ENCODE measurements at regions not wholly inside any gene's neighbourhood (a gene's known extent, or its start where the extent isn't known, plus 50 kb on each side); places are given as distances from the start of the nearest gene placed in this dataset.

DNA sequence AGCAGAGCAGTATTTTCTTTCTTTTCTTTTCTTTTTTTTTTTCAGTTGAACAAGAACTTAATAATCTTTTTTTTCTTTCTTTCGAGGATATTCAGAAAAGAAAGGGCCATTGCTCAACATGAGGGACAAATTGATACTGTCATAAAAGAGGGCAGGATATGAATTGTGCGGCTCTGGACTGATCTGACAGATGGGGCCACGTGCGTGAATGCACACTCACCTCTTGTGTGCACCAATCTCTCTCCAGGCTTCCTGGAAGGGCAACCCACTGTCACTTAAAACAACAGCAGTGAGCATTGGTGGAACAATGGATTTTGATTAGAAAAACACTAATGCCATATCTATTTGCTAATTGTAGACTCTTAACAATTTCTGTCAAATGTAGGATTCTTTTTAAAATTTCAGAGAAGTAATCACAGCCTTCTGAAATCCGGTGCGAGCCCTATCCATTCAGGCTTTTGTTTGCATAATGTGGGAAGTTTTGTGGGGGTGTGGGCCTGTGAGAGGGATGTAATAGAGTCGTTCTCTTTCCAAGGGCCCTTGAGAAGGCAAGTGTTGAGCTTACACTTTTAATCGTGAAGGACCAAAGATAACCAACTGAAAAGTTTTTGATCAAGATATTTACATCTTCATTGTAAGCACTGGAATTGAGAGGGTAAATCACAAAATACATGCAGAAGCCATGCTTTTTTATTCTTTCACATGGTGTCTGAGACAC, 298.8 kb downstream of the SP3 start:
- intact Hi-C loops (cut with micrococcal nuclease): no loop called here
- Mint-ChIP-seq H3K36me3 (no peaks in the 10 kb centered on the region), H3K9me3 (peaks cover 0 to 3% (median 0%) of the 10 kb centered on the region in 11 donors), H3K4me3 (no peak overlapping the region), H3K4me1 (no peaks in the 10 kb centered on the region), H3K27ac (no peak overlapping the region), H3K27me3 (peaks cover 29 to 56% (median 33%) of the 10 kb centered on the region in 5 donors)
- ChIA-PET CTCF (no interaction called here), POLR2A (interaction anchor here (0.7 kb wide), 1 partner anchor 119 kb away, joined by 4 read pairs; no protein-coding TSS in a partner anchor)
- Histone ChIP-seq H3K27ac (ENCODE audit: low read depth, low read length) (no peak overlapping the region), H3K4me1 (ENCODE audit: control insufficient read depth in 2 of 2, insufficient read depth in 2 of 2, low read length in 2 of 2) (no peaks in the 10 kb centered on the region), H3K9me3 (ENCODE audit: control insufficient read depth in 2 of 3, low read length in 3 of 3) (no peaks in the 10 kb centered on the region), H3K27me3 (ENCODE audit: control insufficient read depth in 2 of 2, insufficient read depth in 2 of 2, low read length in 2 of 2) (no peaks in the 10 kb centered on the region), H3K36me3 (ENCODE audit: control insufficient read depth in 2 of 3, insufficient read depth in 3 of 3, low read length in 3 of 3) (no peaks in the 10 kb centered on the region), H3K4me3 (ENCODE audit: low read length) (no peak overlapping the region)
- ATAC-seq (no peak), DNase-seq (no peak)

DNA sequence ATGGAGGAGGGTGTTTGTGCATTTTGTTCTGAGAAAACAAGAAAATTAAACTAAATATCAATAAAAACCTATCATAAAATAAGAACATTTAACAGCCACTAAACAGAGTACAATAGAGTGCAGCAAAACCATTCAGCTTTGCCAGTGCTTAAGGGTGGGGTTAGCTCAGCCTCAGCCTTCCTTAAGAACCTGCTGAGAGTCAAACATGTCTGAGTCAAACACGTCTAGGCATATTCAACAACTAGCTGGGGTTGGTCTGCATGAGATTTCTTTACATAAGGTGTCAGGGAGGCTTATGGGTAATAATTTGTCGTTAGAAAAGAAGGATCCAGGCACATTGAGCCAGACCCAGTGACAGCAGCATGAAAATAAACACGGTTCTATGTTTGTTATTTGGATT, 298.2 kb downstream of the SP3 start:
- H3K4me3 Mint-ChIP-seq: no peak overlapping the region
- no peaks in the 10 kb centered on the region for H3K4me1 Mint-ChIP-seq
- ChIA-PET CTCF (no interaction called here), POLR2A (no interaction called here)
- no peaks in the 10 kb centered on the region for H3K36me3 ChIP-seq (ENCODE audit: control insufficient read depth in 2 of 3, insufficient read depth in 3 of 3, low read length in 3 of 3)
- no peaks in the 10 kb centered on the region for H3K36me3 Mint-ChIP-seq
- H3K27ac ChIP-seq (ENCODE audit: low read depth, low read length): no peak overlapping the region
- H3K27me3 ChIP-seq (ENCODE audit: control insufficient read depth in 2 of 2, insufficient read depth in 2 of 2, low read length in 2 of 2): no peaks in the 10 kb centered on the region
- DNase-seq: no peak
- no peak for ATAC-seq
- H3K27me3 Mint-ChIP-seq: peaks cover 27 to 59% (median 37%) of the 10 kb centered on the region in 5 donors
- H3K27ac Mint-ChIP-seq: no peak overlapping the region
- H3K4me3 ChIP-seq (ENCODE audit: low read length): no peak overlapping the region
- no peaks in the 10 kb centered on the region for H3K4me1 ChIP-seq (ENCODE audit: control insufficient read depth in 2 of 2, insufficient read depth in 2 of 2, low read length in 2 of 2)
- intact Hi-C loops (cut with micrococcal nuclease): no loop called here
- H3K9me3 ChIP-seq (ENCODE audit: control insufficient read depth in 2 of 3, low read length in 3 of 3): no peaks in the 10 kb centered on the region
- peaks cover 0 to 3% (median 0%) of the 10 kb centered on the region in 11 donors for H3K9me3 Mint-ChIP-seq

DNA sequence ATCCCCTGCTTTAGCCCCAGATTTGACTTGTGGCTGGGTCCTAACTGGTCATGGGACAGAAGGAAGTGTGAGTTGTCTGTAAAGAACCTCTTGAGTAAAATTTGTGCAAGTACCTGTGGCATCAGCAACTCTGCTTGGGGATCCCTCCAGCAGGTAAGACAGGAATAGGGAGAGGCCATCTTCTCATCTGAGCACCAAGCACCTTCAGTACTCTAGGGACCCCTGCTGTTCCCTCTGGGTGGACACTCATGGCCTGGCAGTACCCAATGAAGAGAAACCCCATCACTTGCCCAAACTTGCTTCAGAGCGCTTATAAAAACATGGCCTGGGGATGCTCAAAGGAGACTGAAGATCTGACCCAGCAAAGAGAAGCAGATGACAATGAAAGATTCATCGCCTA, 297.8 kb downstream of the SP3 start:
- DNase-seq (no peak), ATAC-seq (no peak)
- intact Hi-C loops (cut with micrococcal nuclease): no loop called here
- no peaks in the 10 kb centered on the region for H3K4me1 ChIP-seq (ENCODE audit: control insufficient read depth in 2 of 2, insufficient read depth in 2 of 2, low read length in 2 of 2)
- no peak overlapping the region for H3K27ac ChIP-seq (ENCODE audit: low read depth, low read length)
- Mint-ChIP-seq H3K36me3 (no peaks in the 10 kb centered on the region), H3K4me3 (no peak overlapping the region), H3K27me3 (peaks cover 27 to 57% (median 37%) of the 10 kb centered on the region in 5 donors), H3K9me3 (peaks cover 0 to 3% (median 0%) of the 10 kb centered on the region in 11 donors), H3K27ac (no peak overlapping the region), H3K4me1 (no peaks in the 10 kb centered on the region)
- no peak overlapping the region for H3K4me3 ChIP-seq (ENCODE audit: low read length)
- POLR2A ChIA-PET: no interaction called here
- no peaks in the 10 kb centered on the region for H3K9me3 ChIP-seq (ENCODE audit: control insufficient read depth in 2 of 3, low read length in 3 of 3)
- no peaks in the 10 kb centered on the region for H3K27me3 ChIP-seq (ENCODE audit: control insufficient read depth in 2 of 2, insufficient read depth in 2 of 2, low read length in 2 of 2)
- H3K36me3 ChIP-seq (ENCODE audit: control insufficient read depth in 2 of 3, insufficient read depth in 3 of 3, low read length in 3 of 3): no peaks in the 10 kb centered on the region
- CTCF ChIA-PET: no interaction called here

DNA sequence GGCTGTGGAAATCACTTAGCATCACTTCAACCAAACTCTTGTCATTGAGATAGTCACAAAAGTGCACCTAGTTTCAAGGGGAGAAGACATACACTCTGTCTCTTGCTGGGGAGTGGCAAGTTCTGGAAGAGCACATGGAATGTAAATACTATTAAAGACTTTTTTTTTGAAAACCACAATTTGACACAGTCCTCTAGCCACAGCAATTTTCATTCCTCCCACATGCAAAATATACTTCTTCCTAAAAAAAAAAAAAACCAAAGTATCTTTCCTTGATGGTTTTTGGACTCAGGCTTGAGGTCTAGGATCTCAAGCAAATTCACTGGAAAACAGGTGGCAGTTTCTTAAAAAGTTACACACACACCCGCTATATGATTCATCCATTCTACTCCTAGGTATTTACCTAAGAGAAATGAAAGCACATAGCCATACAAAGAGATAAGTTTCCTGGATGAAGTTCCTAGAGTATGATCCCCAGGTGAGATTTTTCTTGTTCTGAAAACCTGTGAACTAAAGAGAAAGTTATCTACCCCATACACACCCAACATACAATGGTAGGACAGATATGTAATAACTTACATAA, 295.8 kb downstream of the SP3 start:
- H3K27me3 Mint-ChIP-seq: peaks cover 17 to 52% (median 29%) of the 10 kb centered on the region in 5 donors
- no peak overlapping the region for H3K27ac ChIP-seq (ENCODE audit: low read depth, low read length)
- intact Hi-C loops (cut with micrococcal nuclease): no loop called here
- no peak overlapping the region for H3K4me3 Mint-ChIP-seq
- H3K4me1 ChIP-seq (ENCODE audit: control insufficient read depth in 2 of 2, insufficient read depth in 2 of 2, low read length in 2 of 2): no peaks in the 10 kb centered on the region
- H3K27ac Mint-ChIP-seq: no peak overlapping the region
- no peak overlapping the region for H3K4me3 ChIP-seq (ENCODE audit: low read length)
- ATAC-seq (no peak), DNase-seq (no peak)
- H3K27me3 ChIP-seq (ENCODE audit: control insufficient read depth in 2 of 2, insufficient read depth in 2 of 2, low read length in 2 of 2): no peaks in the 10 kb centered on the region
- peaks cover 0 to 3% (median 0%) of the 10 kb centered on the region in 11 donors for H3K9me3 Mint-ChIP-seq
- POLR2A ChIA-PET: no interaction called here
- CTCF ChIA-PET: no interaction called here
- no peaks in the 10 kb centered on the region for H3K36me3 Mint-ChIP-seq
- H3K9me3 ChIP-seq (ENCODE audit: control insufficient read depth in 2 of 3, low read length in 3 of 3): no peaks in the 10 kb centered on the region
- H3K4me1 Mint-ChIP-seq: no peaks in the 10 kb centered on the region
- no peaks in the 10 kb centered on the region for H3K36me3 ChIP-seq (ENCODE audit: control insufficient read depth in 2 of 3, insufficient read depth in 3 of 3, low read length in 3 of 3)

DNA sequence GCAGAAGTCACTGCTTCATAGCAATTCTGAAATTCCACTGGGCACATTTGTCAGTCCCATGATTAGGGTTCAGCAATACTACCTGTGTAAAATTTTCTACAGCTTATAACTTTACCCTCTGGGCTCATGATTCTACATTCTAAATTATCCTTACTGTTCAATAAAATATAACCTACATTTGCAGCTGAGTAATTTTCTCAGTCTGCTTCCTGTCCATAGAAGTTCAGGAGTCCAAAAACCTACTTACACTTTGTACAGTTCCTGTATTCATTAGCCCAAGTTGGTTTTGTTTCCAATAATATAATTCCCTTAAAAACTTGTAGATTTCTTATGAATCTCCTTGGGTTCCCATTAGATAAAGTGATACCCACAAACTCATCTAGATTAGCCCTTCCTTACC, 295.3 kb downstream of the SP3 start:
- Histone ChIP-seq H3K27me3 (ENCODE audit: control insufficient read depth in 2 of 2, insufficient read depth in 2 of 2, low read length in 2 of 2) (no peaks in the 10 kb centered on the region), H3K4me1 (ENCODE audit: control insufficient read depth in 2 of 2, insufficient read depth in 2 of 2, low read length in 2 of 2) (no peaks in the 10 kb centered on the region), H3K36me3 (ENCODE audit: control insufficient read depth in 2 of 3, insufficient read depth in 3 of 3, low read length in 3 of 3) (no peaks in the 10 kb centered on the region), H3K27ac (ENCODE audit: low read depth, low read length) (no peak overlapping the region), H3K4me3 (ENCODE audit: low read length) (no peak overlapping the region), H3K9me3 (ENCODE audit: control insufficient read depth in 2 of 3, low read length in 3 of 3) (no peaks in the 10 kb centered on the region)
- Mint-ChIP-seq H3K9me3 (peaks cover 0 to 3% (median 0%) of the 10 kb centered on the region in 11 donors), H3K27me3 (peaks cover 13 to 51% (median 26%) of the 10 kb centered on the region in 5 donors), H3K36me3 (peaks cover 0 to 1% (median 0%) of the 10 kb centered on the region in 5 donors), H3K27ac (no peak overlapping the region), H3K4me3 (no peak overlapping the region), H3K4me1 (no peaks in the 10 kb centered on the region)
- intact Hi-C loops (cut with micrococcal nuclease): no loop called here
- POLR2A ChIA-PET: no interaction called here
- DNase-seq: no peak
- ATAC-seq: no peak
- CTCF ChIA-PET: no interaction called here

DNA sequence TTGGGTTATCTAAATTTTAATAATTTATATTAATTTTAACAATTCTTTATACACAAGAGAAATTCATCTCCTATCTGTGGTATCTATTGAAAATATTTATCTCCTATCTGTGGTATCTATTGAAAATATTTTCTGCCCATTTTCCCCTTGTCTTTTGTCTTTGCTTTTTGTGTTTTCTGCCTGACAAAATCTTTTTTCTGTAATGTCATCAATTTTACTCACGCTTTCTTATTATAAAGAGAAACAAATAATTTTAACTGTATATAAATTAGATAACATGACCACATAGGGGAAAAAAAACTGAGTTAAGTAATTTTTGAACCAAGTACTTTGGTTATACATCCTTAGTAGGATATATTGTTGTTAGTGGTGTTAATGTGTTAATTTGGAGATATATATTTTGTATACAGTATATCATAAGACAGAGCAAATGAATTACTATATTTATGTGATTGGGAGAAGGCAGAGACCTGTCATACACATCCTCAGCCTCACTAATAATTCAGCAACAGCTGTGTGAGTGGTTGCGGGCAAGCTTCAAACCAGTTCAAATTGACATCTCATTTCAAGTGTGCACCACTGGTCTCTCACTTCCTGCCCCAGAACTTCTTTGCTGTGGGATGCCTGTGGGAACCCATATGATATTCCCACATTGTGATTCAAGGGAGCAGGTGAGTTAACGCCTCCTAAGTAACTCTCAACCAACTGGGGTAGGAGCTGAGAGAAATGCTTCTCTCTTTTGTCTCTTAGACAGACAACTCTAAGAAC, 292.4 kb downstream of the SP3 start:
- Histone ChIP-seq H3K4me3 (ENCODE audit: low read length) (no peak overlapping the region), H3K27ac (ENCODE audit: low read depth, low read length) (no peak overlapping the region), H3K36me3 (ENCODE audit: control insufficient read depth in 2 of 3, insufficient read depth in 3 of 3, low read length in 3 of 3) (no peaks in the 10 kb centered on the region), H3K9me3 (ENCODE audit: control insufficient read depth in 2 of 3, low read length in 3 of 3) (no peaks in the 10 kb centered on the region), H3K4me1 (ENCODE audit: control insufficient read depth in 2 of 2, insufficient read depth in 2 of 2, low read length in 2 of 2) (no peaks in the 10 kb centered on the region), H3K27me3 (ENCODE audit: control insufficient read depth in 2 of 2, insufficient read depth in 2 of 2, low read length in 2 of 2) (no peaks in the 10 kb centered on the region)
- H3K4me3 Mint-ChIP-seq: no peak overlapping the region
- ChIA-PET CTCF (no interaction called here), POLR2A (no interaction called here)
- peaks cover 0 to 8% (median 0%) of the 10 kb centered on the region in 5 donors for H3K36me3 Mint-ChIP-seq
- H3K27me3 Mint-ChIP-seq: peaks cover 19 to 65% (median 38%) of the 10 kb centered on the region in 5 donors
- H3K27ac Mint-ChIP-seq: no peak overlapping the region
- ATAC-seq (no peak), DNase-seq (no peak)
- intact Hi-C loops (cut with micrococcal nuclease): no loop called here
- H3K9me3 Mint-ChIP-seq: peaks cover 0 to 6% (median 0%) of the 10 kb centered on the region in 11 donors
- H3K4me1 Mint-ChIP-seq: peaks cover 0 to 2% (median 0%) of the 10 kb centered on the region in 7 donors

All from naive thymus-derived CD4-positive, alpha-beta T cell (primary cell).